ENCODE measurements at regions not wholly inside any gene's neighbourhood (a gene's known extent, or its start where the extent isn't known, plus 50 kb on each side); places are given as distances from the start of the nearest gene placed in this dataset.
"Not testable (repeated sequence)": the region's sequence is repeated elsewhere in the genome, so short reads cannot be mapped to it uniquely, and the experiment has no call there.

DNA sequence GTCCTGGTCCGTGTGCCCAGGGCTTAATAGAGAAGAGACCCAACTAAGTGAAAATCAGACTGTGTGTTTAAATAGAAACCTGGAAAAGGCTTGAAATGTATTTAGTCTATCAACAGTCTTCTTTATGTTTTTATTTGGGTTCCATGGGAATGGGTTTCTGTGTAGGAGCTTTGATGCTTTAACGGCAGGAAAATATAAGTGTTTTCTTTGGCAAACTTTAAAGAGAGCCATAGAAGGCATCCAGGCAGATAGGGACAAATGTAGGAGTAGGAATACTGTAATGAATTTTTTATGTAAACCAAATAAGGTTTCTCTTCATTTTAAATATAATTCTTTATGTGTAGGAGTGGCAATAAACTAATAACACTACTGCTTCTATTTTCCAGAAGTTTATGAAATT, 989.0 kb downstream of the GATA3 start:
- intact Hi-C loops (cut with DNase I) = no loop called here

DNA sequence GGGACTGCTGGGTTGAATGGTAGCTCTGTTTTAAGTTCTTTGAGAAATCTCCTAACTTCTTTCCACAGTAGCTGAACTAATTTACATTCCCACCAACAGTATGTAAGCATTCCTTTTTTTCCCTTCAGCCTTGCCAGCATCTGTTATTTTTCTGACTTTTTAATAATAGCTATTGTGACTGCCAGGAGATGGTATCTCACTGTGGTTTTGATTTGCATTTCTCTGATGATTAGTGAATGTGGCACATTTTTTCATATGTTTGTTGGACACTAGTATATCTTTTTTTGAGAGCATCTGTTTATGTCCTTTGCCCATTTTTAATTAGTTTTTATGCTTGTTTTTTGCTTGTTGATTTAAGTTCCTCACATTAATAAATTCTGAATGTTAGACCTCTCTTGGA, 990.8 kb downstream of the GATA3 start:
- no peak for DNase-seq

More for the DNA sequence above, 989.0 kb downstream of the GATA3 start:
- no peak for DNase-seq

DNA sequence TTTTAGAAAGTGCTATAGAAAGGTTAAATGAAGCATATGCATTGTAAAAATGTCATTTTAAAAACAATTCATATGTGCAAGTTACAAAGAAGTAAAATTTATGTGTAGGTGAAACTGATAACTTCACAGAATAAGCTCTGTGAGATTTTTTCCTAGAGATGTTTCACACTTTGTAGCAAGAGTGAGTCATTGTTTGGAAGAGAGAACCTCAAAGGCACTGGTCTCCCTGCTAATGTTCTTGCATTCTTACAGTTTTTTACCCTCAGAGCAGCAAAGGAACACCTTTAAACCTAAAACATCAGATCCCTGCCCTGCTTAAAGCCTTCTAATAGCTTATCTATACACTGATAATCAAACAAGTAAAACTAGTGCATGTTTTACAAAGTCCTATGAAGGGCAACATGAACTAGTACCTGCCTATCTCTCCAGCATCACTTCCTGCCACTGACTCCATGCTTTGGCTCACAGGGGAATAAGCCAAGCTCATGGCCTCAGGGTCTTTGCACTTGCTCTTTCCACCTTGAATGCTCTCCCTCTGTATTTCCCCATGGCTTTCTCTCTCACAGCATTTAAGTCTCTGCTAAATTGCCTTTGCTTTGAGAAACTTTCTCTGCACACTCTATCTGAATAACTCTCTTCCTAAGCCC, 997.0 kb downstream of the GATA3 start:
- intact Hi-C loops (cut with DNase I) = no loop called here
- DNase-seq = no peak

More for the DNA sequence above, 990.8 kb downstream of the GATA3 start:
- intact Hi-C loops (cut with DNase I) = no loop called here

DNA sequence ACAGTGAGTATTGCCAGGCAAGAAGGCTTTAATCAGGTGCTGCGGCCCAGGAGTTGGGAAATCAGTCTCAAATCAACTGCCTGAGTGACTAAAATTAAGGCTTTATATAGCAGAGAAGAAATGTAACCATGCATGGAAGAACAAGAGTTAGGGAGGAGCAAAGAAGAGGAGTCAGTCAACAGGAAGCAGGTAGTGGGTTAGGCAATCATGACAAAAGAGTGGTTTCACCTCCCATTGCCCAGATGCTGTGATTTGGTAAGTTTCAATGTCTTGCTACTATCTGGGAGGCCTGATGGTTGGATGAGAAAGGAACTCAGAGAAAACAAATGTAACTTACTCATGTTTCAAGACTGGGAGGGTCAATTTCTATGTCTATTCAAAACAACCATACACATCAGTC, 998.3 kb downstream of the GATA3 start:
- intact Hi-C loops (cut with DNase I) = no loop called here
- no peak for DNase-seq

DNA sequence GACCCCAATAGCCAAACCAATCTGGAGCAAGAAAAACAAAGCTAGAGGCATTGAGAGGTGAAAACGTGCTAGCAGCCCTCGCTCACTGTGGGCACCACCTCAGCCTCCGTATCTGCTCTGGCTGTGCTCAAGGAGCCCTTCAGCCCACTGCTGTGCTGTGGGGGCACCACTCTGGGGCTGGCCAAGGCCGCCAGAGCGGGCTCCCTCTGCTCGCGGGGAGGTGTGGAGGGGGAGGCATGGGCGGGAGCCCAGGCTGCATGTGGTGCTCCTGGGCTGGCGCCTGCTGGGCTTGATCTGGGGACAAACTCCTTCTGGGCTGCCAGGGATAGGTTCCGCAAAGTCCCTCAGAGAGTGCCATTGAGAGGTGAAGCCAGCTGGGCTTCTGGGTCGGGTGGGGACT, 1002.0 kb downstream of the GATA3 start:
- DNase-seq = peak in 2 of 10 donors; percentile 32 to 62
- intact Hi-C loops (cut with DNase I) = no loop called here

DNA sequence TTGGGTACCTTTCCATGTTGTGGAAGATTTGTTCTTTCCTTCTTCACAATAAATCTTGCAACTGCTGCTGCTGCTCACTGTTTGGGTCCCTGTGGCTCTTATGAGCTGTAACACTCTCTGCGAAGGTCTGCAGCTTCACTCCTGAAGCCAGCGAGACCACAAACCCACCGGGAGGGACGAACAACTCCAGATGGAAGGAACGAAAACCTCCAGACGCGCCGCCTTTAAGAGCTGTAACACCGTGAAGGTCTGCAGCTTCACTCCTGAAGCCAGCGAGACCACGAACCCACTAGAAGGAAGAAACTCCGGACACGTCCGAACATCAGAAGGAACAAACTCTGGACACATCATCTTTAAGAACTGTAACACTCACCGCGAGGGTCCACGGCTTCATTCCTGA, 1002.8 kb downstream of the GATA3 start:
- intact Hi-C loops (cut with DNase I) = not testable (repeated sequence)
- peak in 1 of 10 donors; percentile 59 for DNase-seq

DNA sequence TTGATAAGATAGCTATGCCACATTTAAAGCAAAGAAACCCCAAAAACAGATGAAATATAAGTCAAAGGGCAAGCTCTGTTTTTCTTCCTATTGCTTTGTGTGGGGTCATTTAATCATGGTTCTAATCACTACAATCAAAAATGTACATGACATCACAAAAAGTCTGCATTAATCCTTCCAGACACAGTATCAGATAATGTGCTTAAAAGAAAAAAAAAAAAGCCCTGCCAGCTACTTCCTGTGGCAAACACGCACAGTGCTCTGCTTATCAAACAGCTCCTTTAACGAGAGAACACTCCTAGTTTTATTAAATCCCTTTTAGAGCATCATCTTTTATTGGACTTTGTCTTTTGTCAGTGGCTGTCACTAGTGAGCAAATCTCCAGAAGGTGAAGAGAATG, 1005.8 kb downstream of the GATA3 start:
- intact Hi-C loops (cut with DNase I) = no loop called here
- no peak for DNase-seq

DNA sequence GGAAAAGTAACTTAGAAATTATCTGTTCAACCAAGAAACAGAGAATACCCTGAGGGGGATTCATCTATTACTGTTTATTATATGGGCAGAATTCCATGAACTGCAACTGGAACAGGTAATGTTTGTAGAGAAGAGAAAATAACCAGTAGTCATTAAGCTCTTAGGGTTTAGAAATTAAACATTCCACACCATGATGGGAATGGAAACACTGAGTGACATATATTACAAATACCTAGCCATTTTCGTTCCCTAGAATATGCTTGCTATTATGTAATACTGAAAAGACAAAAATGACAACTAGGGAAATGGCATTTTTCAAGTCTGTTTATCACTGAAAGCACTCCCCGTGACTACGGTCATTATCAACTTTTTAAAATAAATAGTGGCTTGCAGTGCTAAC, 1007.4 kb downstream of the GATA3 start:
- intact Hi-C loops (cut with DNase I) = no loop called here
- no peak for DNase-seq

DNA sequence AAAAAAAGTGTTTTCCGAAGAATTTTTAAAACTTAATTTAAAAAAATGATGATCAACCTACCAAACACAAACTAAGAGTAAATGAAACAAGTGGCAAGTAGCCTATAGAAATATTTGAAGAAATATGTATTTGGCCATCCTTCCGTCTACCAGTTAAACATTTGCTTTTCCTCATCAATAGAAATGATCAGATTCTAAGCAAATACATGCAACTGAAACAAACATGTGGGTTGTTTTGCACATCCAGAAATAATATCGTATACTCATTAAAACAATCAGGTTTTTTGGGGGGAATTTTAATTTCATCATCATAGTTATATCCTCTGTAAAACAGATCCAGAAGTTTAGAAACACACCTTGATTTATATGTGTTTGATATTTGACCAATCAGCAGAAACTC, 1011.7 kb downstream of the GATA3 start:
- intact Hi-C loops (cut with DNase I) = no loop called here

DNA sequence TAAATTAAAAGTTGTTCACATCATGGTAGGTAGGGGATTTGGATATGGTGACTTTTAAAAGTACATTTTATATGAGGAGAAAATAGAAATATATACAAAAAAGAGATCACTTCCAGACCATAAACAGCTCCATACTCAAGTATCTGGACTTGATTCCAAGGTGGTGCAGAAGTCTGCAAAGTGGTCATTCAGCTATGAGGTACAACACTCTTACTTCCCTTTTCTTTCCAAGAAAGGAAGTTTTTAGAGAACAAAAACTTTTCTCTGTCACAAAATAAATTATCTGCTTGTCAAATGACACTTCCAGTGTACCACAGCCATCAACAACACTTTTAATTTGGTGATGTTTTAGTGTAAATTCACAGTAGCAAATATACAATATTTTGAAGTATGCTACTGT, 1013.5 kb downstream of the GATA3 start:
- intact Hi-C loops (cut with DNase I) = no loop called here
- DNase-seq = no peak

More for the DNA sequence above, 1011.7 kb downstream of the GATA3 start:
- no peak for DNase-seq

DNA sequence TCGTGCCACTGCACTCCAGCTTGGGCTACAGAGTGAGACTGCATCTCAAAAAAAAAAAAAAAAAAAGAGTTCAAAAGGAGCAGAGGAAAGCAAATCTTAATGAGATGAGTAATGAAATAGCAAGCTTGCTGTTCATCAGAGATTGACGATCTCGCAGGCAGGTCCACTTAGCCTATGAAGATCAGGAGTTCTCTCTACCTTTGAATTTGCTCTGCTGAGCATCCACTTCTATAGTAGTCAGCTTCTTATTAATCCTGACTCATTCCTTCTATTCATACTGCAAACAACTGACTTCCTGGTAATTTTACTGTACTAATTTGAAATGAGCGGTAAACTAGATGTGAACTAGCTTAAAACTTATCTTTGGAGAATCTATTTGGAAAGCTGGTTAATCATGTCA, 1014.6 kb downstream of the GATA3 start:
- intact Hi-C loops (cut with DNase I) = no loop called here
- no peak for DNase-seq

DNA sequence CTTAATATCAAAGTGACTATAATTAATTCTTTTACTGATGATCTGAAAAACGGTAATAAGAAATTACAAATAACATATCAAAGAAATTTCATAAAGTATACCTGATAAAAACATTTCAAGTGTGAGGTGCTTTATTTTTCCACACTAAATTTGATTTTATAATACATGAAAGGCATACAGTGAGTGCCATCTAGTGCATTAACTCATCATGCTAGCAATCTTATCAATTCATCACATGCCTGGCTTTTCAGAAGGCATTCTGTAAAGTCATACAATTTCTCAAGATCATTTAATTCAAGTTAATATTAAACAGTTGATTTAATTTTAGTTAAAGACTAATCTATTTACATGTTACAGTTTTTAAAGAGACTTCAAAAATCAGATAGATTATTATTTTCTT, 1020.9 kb downstream of the GATA3 start:
- DNase-seq = no peak

DNA sequence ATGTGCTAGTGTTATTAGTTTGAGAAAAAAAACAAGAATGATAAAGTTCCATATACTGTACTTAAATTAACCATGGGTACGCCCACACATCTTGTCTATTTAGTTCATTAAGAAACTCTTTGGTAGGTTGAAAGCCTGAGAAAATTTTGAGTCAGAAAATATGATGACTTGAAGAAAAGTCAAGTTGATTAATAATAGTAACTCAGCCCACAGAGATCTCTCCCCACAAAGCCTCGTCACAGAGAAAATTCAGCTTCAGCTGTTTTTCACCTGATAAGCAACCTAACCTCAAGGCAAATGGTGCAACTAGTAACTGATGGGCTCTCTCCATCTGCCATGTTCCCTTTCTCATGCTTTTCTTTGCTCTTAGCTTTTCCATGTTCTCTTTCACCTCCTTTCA, 1021.6 kb downstream of the GATA3 start:
- intact Hi-C loops (cut with DNase I) = no loop called here
- no peak for DNase-seq

More for the DNA sequence above, 1020.9 kb downstream of the GATA3 start:
- intact Hi-C loops (cut with DNase I) = no loop called here

DNA sequence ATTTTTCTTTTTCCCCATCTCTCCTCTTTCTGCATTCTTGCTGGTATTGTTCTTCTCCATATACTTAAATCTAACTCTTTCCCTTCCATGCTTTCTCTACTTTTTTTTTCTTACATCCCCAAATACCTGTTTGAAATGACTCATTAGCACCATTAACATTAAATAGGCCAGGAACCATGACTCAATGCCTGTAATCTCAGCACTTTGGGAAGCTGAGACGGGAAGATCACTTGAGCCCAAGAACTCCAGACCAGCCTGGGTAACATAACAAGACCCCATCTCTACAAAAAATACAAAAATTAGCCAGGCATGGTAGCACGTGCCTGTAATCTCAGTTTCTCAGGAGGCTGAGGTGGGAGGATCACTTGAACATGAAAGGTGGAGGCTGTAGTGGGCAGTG, 1026.8 kb downstream of the GATA3 start:
- no peak for DNase-seq
- intact Hi-C loops (cut with DNase I) = no loop called here

DNA sequence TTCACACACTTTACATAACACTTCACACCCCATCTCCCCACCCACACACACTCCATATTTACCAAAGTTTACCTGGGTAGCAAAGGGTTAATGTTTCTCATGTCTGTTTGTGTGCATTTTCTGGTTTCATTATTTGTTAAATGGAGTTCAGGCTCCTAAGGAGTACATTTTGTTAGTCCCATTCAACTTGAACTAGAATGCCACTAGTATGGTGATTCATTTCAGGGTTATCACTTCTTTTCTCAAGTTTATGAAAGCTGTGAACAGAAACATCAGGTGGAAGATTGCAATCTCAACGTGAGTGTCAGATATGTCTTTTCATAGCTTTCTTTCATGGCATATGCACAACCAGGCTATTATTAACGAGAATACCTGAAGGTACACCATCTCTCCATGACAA, 1027.5 kb downstream of the GATA3 start:
- no peak for DNase-seq
- intact Hi-C loops (cut with DNase I) = no loop called here

DNA sequence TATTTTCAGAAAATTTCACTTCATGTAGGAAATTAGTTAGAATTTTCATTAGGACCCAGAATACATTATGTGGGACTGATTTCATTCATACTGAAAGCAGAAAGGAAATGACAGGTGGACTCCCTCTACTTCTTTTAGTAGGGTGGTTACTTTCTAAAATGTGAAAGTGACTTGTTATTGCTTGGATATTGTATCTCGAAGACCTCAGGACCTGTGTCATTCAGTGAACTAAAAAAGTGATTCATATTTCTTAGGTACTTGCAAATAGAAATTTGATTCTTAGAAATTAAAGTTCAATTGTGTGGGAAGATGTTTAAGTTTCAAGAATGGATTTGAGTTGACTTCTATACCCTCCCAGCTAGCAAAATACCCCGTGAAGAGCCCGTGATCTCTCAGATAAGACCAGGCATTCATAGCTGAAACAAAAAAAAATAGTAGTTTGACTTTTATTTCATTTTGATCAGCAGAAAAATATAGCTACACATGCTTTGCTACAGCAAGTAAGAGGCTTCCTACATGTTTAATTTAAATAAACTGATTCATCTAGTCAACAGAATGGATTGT, 1037.1 kb downstream of the GATA3 start:
- intact Hi-C loops (cut with DNase I) = no loop called here
- DNase-seq = no peak

DNA sequence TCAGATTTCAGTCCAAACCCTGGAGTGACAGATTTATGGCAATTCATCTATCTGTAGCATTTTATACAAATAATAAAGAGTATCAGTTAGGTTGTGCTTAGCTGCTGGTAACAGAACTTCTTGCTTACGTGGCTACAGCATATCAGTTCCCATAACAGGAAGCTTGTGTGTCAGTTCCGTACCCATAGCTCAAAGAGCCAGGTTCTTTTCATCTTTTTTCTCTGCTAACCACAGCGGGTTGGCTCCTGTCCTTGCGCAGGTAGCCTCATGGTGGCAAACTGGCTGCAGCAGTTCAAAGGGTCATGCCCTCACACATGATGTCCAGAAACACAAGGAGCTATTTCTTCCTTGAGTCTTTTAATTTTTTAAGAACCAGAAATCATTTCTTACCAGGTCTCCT, 1041.8 kb downstream of the GATA3 start:
- intact Hi-C loops (cut with DNase I) = no loop called here
- no peak for DNase-seq

DNA sequence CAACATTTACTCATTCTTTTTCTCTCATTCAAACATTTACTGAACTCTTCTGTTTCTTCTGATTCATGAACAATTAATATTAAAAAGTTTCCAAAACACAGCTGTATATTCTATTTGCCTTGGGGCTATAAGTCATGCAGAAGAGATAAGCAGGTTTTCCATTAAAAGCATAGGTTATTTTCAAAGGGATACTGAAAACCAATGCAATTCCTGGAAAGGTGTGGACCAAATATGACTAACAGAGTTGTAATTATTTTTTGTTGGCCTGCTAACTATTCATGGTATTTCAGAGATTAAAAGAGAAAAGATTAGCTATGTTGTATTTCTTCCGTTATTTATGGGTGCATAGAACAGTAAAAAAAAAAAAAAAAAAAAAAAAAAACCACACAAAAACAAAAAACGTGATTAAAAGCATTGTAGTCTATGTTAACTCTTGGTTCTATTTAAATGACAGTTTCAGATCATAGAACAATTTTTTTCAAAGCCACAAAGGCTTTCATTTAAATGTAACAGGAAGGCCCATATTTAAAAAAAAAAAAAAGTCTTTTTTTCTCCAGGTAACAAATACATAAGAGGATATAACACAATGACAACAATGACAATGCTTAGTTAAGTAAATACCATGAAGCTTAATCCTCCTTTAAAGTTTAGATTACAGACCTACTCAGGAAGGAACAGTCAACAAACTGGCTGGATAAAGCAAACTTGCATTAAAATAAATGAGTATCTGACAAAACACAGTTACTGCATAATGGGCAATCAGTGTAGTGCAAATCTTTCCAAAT, 1042.9 kb downstream of the GATA3 start:
- intact Hi-C loops (cut with DNase I) = no loop called here

DNA sequence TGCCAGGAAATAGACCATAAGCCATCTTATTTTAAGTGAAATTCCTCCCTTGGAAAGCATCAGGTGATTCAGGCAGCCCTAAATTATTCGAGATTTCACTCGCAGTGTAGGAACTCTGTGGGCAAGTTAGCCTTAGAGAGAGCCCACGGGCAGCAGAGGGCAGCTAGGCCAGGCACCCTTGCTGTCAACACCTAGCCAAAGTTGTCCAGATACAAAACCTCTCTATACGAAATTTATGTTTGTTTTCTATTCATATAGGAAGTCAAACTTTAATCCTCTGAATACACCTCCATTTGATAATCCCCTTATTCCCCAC, 1043.5 kb downstream of the GATA3 start:
- DNase-seq = no peak
- intact Hi-C loops (cut with DNase I) = no loop called here

More for the DNA sequence above, 1042.9 kb downstream of the GATA3 start:
- no peak for DNase-seq

DNA sequence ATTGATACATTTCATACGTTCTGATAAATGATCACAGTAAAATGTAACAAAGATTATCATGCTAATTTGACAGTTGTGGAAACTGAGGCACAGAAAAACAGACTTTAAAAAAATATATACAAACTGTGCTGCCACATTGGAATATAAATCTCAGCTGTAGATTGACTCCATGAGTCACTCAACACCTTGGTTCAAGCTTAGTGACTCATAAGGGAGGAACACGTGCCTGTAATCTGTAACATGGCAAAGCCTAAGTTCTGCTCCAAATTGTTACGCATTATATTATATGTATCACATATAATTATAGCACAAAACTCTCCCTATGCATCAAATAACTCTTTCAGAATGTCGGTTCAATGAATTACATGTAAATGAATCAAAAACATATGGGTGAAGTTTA, 1047.5 kb downstream of the GATA3 start:
- no peak for DNase-seq
- intact Hi-C loops (cut with DNase I) = no loop called here

DNA sequence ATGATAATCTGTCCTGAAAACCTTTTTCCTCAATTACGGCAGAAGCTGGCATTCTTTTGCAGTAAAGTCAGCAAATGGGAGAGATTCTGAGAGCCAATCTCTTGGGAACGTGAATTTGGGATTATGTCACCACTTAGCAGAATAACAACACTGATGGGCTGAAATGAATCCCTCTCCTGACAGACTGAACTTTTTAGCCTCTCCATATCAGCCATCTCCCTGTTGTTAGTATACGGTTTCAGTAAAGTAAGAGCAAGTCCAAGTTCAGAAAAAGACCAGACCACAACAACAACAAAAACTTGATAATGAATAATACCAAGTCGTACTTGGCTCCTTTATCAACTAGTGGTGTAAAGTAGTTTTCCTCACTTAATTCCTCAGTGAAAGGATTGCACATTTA, 1048.8 kb downstream of the GATA3 start:
- no peak for DNase-seq
- intact Hi-C loops (cut with DNase I) = no loop called here

DNA sequence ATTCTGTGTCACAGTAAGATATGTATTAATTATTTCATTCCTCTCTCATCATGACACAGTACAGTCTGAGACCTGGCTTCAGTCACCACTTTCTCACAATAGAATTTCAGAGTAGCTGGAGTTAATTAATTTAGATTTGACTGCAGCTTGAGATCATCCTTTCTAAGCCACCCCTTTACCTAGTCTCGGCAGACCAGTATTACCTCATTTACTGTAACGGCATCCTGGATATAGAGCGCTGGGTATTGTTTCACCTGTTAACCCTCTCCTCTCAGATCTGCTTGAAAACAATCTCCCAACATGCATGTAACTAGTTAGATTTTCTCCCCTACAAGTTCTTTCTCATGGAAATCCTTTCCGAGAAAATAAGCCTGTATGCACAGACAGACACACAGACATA, 1057.5 kb downstream of the GATA3 start:
- intact Hi-C loops (cut with DNase I) = no loop called here
- no peak for DNase-seq

Data from posterior cingulate gyrus (tissue), 11 donors.